ENCODE measurements at regions not wholly inside any gene's neighbourhood (a gene's known extent, or its start where the extent isn't known, plus 50 kb on each side); places are given as distances from the start of the nearest gene placed in this dataset.

DNA sequence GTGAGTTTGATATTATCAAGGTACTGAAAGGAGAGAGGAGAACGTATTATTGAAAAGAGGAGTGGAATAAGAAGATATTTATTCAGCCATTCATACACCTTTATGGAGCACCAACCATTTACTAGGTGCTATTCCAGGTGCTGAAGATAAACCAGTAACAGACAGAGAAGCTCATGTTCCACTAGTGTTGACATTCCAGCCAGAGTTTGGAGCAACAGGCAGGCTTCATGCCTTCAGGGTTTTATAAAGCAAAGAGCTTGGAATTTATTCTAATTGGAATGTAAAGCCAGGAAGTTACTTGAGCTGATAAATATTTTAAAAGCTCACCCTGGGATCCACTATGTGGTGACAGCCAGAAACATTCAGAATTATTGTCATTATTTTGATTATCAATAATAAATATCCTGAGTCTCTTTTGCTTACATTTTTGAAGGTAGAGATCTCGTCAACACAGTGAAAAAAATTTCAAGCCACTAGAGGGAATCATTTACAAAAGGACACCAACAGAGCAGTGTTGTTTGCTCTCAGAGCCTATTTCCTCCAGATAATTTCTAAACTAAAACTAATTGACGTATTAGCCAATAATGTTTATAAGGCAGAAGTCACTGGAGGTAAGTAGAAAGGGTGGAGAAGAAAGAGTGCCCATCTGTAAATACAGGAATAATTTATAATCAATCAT, 172.0 kb downstream of the KCNA4 start:
- DNase-seq (ENCODE audit: low read depth in 2 of 2): no peak
- H3K4me3 ChIP-seq (replicated peaks in 1 of 2; ENCODE audit: low read depth in 2 of 2, low read length in 2 of 2): no peak overlapping the region
- TF ChIP-seq, protein P1, sequence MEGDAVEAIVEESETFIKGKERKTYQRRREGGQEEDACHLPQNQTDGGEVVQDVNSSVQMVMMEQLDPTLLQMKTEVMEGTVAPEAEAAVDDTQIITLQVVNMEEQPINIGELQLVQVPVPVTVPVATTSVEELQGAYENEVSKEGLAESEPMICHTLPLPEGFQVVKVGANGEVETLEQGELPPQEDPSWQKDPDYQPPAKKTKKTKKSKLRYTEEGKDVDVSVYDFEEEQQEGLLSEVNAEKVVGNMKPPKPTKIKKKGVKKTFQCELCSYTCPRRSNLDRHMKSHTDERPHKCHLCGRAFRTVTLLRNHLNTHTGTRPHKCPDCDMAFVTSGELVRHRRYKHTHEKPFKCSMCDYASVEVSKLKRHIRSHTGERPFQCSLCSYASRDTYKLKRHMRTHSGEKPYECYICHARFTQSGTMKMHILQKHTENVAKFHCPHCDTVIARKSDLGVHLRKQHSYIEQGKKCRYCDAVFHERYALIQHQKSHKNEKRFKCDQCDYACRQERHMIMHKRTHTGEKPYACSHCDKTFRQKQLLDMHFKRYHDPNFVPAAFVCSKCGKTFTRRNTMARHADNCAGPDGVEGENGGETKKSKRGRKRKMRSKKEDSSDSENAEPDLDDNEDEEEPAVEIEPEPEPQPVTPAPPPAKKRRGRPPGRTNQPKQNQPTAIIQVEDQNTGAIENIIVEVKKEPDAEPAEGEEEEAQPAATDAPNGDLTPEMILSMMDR (IDR thresholded peaks at IDR 0.05; ENCODE audit: low read depth, low read length): no peak

DNA sequence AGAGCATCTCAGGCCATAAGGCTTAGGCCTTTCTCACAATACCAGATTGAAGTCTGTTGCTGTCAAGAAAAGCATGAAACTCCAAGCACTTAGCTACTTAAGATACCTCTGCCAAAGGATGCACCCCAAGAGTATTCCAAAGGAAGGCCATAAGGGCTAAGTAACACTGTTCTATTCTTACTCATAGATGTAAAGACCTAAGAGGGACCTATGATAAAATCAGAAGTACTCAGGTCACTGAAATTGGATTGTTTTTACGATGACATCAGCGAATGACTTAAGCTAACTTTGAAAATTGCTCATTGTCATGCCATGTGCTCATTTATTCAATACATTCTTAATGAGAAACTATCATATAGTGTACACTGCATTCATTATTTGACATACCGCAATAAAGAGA, 172.8 kb downstream of the KCNA4 start:
- TF ChIP-seq, protein P1 (IDR thresholded peaks at IDR 0.05; ENCODE audit: low read depth, low read length): no peak
- DNase-seq (ENCODE audit: low read depth in 2 of 2): no peak
- no peak overlapping the region for H3K4me3 ChIP-seq (replicated peaks in 1 of 2; ENCODE audit: low read depth in 2 of 2, low read length in 2 of 2)

DNA sequence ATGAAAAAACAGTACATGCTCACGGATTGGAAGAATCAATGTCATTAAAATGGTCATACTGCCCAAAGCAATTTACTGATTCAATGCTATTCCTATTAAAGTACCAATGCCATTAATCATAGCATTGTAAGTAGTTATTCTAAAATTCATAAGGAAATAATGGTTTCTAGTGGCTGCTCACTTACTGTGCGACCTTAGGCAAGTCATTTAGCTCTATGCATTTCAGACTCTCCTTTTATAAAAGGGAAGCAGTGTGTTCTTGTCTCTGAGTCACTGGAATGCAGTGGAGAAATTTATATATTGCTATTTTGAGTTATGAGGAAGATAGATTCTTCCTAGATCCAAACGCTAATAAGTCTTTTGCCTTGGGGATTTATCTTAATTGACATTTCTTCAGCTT, 174.8 kb downstream of the KCNA4 start:
- no peak overlapping the region for H3K4me3 ChIP-seq (replicated peaks in 1 of 2; ENCODE audit: low read depth in 2 of 2, low read length in 2 of 2)
- TF ChIP-seq, protein P1 (IDR thresholded peaks at IDR 0.05; ENCODE audit: low read depth, low read length): no peak
- no peak for DNase-seq (ENCODE audit: low read depth in 2 of 2)

DNA sequence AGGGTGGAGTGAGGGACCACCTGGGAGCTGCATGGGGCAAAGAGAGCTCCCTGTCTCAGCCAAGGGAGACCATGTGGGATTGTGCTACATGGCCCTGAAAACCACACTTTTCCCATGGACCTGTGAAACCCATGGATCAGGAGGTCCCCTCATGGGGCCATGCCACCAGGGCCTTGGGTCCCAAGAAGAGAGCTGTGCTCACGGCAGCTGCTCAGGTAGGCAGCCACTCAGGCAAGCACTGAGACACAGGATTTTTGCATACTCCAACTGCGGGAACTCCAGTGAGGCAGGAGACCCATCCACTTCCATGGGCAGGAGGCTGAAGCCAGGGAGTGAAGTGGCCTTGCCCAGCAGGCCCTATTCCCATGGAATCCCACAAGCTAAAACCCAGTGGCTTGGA, 190.0 kb downstream of the KCNA4 start:
- no peak for DNase-seq (ENCODE audit: low read depth in 2 of 2)
- no peak overlapping the region for H3K4me3 ChIP-seq (replicated peaks in 1 of 2; ENCODE audit: low read depth in 2 of 2, low read length in 2 of 2)
- TF ChIP-seq, protein P1 (IDR thresholded peaks at IDR 0.05; ENCODE audit: low read depth, low read length): no peak

DNA sequence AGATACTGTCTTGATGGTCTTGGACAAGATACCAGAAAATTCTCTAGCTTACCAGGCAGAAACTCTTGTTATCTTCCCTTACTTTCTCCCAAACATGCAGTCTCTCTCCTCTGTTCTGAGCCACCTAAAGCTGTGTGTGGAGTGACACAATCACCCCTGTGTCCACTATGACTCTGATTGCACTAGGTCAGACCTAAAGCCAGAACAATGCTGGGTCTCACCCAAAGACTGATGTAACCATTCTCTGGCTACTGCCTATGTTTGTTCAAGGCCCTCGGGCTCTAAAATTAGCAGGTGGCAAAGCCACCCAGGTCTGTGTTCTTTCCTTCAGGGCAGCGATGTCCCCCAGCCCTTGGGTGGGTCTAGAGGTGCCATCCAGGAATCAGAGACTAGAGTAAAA, 200.5 kb downstream of the KCNA4 start:
- DNase-seq (ENCODE audit: low read depth in 2 of 2): no peak
- TF ChIP-seq, protein P1 (IDR thresholded peaks at IDR 0.05; ENCODE audit: low read depth, low read length): no peak
- H3K4me3 ChIP-seq (replicated peaks in 1 of 2; ENCODE audit: low read depth in 2 of 2, low read length in 2 of 2): no peak overlapping the region

DNA sequence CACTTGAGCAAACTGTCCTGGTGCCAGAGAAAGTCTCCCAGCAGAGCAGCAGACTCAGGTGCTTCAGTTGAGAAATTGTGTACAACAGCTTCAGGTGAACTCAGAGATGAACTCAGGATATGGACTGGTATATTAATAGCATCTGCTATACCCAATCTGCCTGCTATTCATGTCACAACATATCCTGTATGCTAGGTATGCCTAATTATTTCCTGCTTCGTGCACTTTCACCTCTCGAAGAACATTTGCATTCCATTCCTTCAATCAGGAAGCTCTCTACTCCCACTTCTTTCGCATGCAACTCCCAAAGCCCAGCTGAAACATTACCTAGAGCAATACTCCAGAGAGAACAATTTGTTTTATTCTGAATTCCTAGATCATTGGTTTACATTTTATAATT, 207.7 kb downstream of the KCNA4 start:
- DNase-seq (ENCODE audit: low read depth in 2 of 2): peak in 1 of 2 donors; percentile 15
- TF ChIP-seq, protein P1 (IDR thresholded peaks at IDR 0.05; ENCODE audit: low read depth, low read length): no peak

DNA sequence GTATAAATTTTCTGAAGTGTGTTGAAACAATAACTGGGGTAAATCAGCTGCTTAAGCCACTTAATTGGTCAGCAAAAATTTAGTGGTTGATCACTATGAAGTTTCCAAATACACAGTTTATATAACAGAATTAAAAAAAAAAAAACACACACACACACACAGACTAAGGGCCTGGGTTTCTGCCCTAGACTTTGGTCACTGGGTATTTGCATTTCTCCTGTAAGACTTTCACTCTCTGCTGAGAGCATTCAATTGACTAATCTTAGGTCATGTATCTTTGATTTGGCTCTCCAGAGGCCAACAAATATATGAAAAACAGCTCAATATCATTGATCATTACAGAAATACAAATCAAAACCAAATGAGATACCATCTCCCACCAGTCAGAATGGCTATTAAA, 214.3 kb downstream of the KCNA4 start:
- no peak for DNase-seq (ENCODE audit: low read depth in 2 of 2)
- H3K4me3 ChIP-seq (replicated peaks in 1 of 2; ENCODE audit: low read depth in 2 of 2, low read length in 2 of 2): no peak overlapping the region
- TF ChIP-seq, protein P1 (IDR thresholded peaks at IDR 0.05; ENCODE audit: low read depth, low read length): no peak

More for the DNA sequence above, 207.7 kb downstream of the KCNA4 start:
- H3K4me3 ChIP-seq (replicated peaks in 1 of 2; ENCODE audit: low read depth in 2 of 2, low read length in 2 of 2): no peak overlapping the region
